ENCODE measurements at regions not wholly inside any gene's neighbourhood (a gene's known extent, or its start where the extent isn't known, plus 50 kb on each side); places are given as distances from the start of the nearest gene placed in this dataset.

DNA sequence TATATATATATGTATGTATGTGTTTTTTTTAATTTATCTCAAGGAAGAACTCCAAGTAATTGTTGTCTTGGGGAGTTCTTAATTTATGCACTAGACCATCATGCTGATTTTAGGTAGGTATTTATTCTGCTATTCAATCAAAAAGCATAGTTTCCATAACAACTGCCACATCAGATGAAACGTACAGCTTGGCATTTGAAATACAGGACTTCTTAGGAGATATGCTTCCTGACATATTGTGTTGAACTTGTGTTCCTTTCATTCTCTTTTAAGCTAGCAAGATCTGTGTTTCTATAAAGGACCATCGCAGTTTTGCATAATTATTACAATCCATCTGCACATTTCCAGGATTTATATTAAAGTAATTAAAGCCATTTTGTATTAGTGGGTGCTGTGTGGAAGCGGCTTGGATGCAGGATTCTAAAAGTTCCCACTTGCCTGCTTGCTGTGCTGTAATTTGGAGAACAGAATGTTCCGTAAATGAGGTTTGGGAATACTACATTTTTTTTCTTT, 343.5 kb upstream of the FANCL start:
- TF ChIP-seq SIN3A (IDR thresholded peaks at IDR 0.05; ENCODE audit: borderline replicate concordance, insufficient read depth, low read depth, low read length) (no peak), POLR2AphosphoS5 (IDR thresholded peaks at IDR 0.05; ENCODE audit: low read depth, low read length) (no peak)
- TF ChIP-seq, protein P1, sequence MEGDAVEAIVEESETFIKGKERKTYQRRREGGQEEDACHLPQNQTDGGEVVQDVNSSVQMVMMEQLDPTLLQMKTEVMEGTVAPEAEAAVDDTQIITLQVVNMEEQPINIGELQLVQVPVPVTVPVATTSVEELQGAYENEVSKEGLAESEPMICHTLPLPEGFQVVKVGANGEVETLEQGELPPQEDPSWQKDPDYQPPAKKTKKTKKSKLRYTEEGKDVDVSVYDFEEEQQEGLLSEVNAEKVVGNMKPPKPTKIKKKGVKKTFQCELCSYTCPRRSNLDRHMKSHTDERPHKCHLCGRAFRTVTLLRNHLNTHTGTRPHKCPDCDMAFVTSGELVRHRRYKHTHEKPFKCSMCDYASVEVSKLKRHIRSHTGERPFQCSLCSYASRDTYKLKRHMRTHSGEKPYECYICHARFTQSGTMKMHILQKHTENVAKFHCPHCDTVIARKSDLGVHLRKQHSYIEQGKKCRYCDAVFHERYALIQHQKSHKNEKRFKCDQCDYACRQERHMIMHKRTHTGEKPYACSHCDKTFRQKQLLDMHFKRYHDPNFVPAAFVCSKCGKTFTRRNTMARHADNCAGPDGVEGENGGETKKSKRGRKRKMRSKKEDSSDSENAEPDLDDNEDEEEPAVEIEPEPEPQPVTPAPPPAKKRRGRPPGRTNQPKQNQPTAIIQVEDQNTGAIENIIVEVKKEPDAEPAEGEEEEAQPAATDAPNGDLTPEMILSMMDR (IDR thresholded peaks at IDR 0.05): no peak
- TF ChIP-seq, protein P2, sequence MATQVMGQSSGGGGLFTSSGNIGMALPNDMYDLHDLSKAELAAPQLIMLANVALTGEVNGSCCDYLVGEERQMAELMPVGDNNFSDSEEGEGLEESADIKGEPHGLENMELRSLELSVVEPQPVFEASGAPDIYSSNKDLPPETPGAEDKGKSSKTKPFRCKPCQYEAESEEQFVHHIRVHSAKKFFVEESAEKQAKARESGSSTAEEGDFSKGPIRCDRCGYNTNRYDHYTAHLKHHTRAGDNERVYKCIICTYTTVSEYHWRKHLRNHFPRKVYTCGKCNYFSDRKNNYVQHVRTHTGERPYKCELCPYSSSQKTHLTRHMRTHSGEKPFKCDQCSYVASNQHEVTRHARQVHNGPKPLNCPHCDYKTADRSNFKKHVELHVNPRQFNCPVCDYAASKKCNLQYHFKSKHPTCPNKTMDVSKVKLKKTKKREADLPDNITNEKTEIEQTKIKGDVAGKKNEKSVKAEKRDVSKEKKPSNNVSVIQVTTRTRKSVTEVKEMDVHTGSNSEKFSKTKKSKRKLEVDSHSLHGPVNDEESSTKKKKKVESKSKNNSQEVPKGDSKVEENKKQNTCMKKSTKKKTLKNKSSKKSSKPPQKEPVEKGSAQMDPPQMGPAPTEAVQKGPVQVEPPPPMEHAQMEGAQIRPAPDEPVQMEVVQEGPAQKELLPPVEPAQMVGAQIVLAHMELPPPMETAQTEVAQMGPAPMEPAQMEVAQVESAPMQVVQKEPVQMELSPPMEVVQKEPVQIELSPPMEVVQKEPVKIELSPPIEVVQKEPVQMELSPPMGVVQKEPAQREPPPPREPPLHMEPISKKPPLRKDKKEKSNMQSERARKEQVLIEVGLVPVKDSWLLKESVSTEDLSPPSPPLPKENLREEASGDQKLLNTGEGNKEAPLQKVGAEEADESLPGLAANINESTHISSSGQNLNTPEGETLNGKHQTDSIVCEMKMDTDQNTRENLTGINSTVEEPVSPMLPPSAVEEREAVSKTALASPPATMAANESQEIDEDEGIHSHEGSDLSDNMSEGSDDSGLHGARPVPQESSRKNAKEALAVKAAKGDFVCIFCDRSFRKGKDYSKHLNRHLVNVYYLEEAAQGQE (IDR thresholded peaks at IDR 0.05; ENCODE audit: insufficient read depth in 1 of 2, low read depth in 2 of 2, low read length in 1 of 2): no peak
